ENCODE measurements at regions not wholly inside any gene's neighbourhood (a gene's known extent, or its start where the extent isn't known, plus 50 kb on each side); places are given as distances from the start of the nearest gene placed in this dataset.

DNA sequence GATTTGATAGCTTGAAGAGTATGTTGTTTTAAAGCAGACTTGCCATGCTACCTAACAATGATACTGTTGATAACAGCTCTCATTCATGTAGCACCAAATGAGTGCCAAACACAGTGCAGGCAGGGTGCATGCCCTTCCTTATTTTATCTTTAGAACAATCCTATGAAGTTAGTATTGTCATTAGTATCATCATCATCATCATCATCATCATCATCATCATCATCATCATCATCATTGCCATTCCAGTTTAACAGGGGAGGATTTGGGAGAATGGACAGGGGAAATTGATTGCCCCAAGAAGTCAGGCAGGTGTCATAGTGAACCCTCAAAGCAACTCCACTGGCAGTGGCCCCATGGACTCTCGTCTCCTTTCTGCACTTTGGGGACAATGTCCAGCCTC is 734.9 kb downstream of the VRK1 start:
- TF ChIP-seq POLR2AphosphoS5 (IDR thresholded peaks at IDR 0.05; ENCODE audit: low read depth, low read length) (no peak), POLR2A (IDR thresholded peaks at IDR 0.05; ENCODE audit: low read depth, low read length) (no peak)

Measured in GM12891 (cell line).